VCaP (cell line): ENCODE measurements at regions not wholly inside any gene's neighbourhood (a gene's known extent, or its start where the extent isn't known, plus 50 kb on each side); places are given as distances from the start of the nearest gene placed in this dataset.
"Not testable (repeated sequence)": the region's sequence is repeated elsewhere in the genome, so short reads cannot be mapped to it uniquely, and the experiment has no call there.

Experiments
- H3K27ac ChIP-seq: fragments of 450-650 bp; 2 replicates; pipeline ENCODE4 v1.5.1; 2017
- TF ChIP-seq, protein P1 (sequence below): fragments of 450-650 bp; conservative IDR thresholded peaks from 2 replicates; pipeline ENCODE4 v1.5.1; 2017; ENCODE audit warnings: mild to moderate bottlenecking, moderate library complexity

DNA sequence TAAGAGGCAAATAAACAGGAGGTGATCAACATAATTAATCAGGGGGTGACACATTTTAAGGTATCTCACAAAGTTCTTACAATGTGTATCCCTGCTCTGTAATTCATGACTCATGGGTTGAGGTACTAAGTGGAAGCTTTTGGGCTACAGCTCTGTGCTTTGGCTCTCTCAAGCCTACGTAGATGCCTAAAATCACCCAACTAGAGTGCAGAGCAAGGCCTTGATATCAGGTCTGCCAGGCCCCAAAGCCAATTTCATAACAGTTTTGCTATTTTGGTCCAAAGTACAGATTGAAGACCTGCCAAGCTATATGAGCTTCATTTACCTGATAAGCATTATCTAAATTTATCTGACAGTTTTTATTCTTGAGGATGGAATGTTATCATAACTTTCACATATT is 175.3 kb upstream of the BET1 start:
- TF ChIP-seq, protein P1, sequence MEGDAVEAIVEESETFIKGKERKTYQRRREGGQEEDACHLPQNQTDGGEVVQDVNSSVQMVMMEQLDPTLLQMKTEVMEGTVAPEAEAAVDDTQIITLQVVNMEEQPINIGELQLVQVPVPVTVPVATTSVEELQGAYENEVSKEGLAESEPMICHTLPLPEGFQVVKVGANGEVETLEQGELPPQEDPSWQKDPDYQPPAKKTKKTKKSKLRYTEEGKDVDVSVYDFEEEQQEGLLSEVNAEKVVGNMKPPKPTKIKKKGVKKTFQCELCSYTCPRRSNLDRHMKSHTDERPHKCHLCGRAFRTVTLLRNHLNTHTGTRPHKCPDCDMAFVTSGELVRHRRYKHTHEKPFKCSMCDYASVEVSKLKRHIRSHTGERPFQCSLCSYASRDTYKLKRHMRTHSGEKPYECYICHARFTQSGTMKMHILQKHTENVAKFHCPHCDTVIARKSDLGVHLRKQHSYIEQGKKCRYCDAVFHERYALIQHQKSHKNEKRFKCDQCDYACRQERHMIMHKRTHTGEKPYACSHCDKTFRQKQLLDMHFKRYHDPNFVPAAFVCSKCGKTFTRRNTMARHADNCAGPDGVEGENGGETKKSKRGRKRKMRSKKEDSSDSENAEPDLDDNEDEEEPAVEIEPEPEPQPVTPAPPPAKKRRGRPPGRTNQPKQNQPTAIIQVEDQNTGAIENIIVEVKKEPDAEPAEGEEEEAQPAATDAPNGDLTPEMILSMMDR = no peak
- no peak overlapping the region for H3K27ac ChIP-seq

DNA sequence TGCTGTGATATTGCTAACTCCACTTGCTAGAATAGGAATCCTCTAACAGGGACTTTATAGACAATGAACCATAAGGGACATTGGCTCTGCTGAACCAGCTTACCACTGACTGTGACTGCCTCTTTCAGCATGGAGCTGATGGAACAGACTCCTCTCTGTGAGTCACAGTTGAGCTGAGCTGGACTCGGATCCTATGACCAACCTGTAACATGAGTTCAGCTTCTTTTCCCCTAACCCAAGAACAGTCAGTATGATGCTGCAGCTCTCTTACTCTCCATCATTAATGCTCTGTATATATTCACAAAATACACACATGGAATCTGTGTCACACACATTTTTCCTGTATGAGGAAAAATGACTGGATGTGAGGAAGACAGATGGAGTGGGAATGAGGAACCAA is 177.9 kb upstream of the BET1 start:
- TF ChIP-seq, protein P1 = no peak
- no peak overlapping the region for H3K27ac ChIP-seq

DNA sequence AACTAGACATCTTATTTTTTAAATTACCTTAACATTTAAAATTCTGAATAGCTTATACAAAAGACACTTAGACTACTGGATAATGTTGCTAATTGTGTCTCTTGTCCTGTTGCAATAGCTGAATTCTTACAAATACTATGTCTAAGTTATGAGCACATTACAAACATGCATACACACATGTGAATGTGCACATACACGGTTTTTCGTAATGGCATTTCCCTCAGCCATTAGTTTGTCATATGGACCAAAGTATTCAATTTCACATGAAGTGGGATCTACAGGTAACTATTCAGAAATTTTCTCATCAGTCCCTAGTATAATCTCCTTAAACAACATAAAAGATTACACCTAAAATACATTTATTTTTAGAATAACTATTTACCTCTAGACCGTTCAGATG is 178.6 kb upstream of the BET1 start:
- H3K27ac ChIP-seq = no peak overlapping the region
- TF ChIP-seq, protein P1 = no peak

DNA sequence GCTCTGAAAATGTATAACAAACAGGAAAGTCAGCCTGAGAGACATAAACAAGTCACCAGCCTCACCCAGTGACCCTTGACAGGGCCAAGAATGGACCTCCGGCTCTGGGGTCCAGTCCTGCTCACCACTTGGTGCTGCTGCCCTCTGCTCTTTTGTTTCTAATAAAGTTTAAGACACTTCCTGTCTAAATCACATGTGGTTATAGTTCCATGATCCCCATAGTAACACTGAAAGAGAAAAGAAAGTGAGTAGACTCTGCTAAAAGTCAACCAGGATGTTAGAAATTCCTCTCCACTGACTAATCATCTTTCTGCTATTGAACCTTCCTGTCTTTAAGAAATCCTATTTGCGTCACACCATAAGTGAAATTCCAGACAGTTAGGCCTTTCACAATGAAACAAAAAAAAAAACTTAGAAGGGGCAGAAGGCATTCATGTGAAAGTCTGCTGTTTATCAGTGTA is 179.2 kb upstream of the BET1 start:
- no peak overlapping the region for H3K27ac ChIP-seq
- TF ChIP-seq, protein P1 = no peak

DNA sequence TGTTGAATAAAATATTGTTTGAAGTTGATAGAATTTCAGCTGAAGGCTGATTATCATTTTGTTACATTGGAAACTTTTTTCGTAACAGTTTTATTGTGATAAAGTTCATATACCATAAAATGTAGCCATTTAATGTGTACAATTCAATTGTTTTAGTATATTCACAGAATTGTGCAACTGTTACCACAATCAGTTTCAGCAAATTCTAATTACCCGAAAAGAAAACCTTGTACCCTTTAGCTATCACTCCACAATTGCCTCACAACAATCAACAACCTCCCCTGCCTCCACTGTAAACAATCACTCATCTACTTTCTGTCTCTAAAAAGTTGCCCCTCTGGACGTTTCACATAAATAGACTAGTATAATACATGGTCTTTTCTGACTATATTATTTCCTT is 179.7 kb upstream of the BET1 start:
- no peak overlapping the region for H3K27ac ChIP-seq
- TF ChIP-seq, protein P1 = no peak

DNA sequence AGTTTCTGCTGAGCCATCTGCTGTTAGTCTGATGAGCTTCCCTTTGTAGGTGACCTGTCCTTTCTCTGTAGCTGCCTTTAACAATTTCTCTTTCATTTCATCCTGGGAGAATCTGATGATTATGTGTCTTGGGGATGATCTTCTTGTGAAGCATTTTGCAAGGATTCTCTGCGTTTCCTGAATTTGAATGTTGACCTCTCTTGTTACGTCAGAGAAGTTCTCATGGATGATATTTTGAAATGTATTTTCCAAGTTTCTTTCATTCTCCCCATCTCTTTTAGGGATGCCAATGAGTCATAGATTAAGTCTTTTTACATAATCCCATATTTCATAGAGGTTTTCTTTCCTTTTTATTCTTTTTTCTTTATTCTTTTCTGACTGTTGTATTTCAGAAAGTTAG is 184.2 kb upstream of the BET1 start:
- H3K27ac ChIP-seq = no peak overlapping the region
- TF ChIP-seq, protein P1 = no peak

DNA sequence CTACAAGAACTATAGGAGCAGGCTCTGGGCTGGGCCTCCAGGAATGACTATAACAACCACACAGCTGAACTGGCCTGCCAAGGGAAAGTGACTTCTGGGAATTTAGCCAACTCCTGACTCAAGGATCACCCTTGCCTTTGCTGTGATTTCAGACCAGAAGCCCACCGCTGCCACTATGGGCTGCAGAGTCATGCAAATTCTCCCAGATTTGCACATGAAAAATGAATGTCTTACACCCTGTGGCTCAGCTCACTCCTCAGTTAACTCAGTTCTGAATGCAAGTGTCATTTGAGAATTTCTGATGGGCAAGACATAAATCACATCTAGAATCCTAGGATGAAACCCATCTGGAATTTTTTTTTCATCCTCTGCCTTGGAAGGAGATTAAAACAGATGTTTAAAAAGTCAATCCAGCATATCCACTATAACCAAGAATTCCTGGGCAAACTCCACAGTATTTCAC is 186.5 kb upstream of the BET1 start:
- no peak overlapping the region for H3K27ac ChIP-seq
- TF ChIP-seq, protein P1 = no peak

DNA sequence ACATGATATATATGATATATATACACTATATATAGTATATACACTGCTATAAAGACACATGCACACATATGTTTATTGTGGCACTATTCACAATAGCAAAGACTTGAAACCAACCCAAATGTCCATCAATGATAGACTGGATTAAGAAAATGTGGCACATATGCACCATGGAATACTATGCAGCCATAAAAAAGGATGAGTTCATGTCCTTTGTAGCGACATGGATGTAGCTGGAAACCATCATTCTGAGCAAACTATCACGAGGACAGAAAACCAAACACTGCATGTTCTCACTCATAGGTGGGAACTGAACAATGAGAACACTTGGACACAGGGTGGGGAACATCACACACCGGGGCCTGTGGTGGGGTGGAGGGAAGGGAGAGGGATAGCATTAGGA is 190.3 kb upstream of the BET1 start:
- not testable (repeated sequence) for H3K27ac ChIP-seq
